DND-41 (cell line): ENCODE measurements at regions not wholly inside any gene's neighbourhood (a gene's known extent, or its start where the extent isn't known, plus 50 kb on each side); places are given as distances from the start of the nearest gene placed in this dataset.
A peak's percentile ranks its signal among the peaks of the same experiment; 100 is the strongest.

Experiments
- ATAC-seq: fragments of 200-7000 bp; cut with Tn5 transposase; 3 replicates; pipeline ENCODE4 v1.9.1; 2021; ENCODE audit warnings: low read depth; ENCODE audit not compliant: insufficient read depth
- DNase-seq: peaks from one replicate; pipeline ENCODE4 v3.0.0-alpha.2; 2020
- H2AFZ ChIP-seq: 2 replicates; pipeline ENCODE4 v1.6.0; 2012; ENCODE audit warnings: low read depth, low read length
- H3K27ac ChIP-seq: 2 replicates; pipeline ENCODE4 v1.5.1; 2012; ENCODE audit warnings: low read length, inconsistent platforms
- H3K27me3 ChIP-seq: fragments of 200-600 bp; sonication (generic); 2 replicates; pipeline ENCODE4 v1.6.0; 2012; ENCODE audit warnings: low read length, mild to moderate bottlenecking, inconsistent platforms; ENCODE audit not compliant: insufficient read depth, poor library complexity
- H3K36me3 ChIP-seq: 2 replicates; pipeline ENCODE4 v1.5.1; 2012; ENCODE audit warnings: low read length, inconsistent platforms; ENCODE audit not compliant: insufficient read depth
- H3K4me1 ChIP-seq: 2 replicates; pipeline ENCODE4 v1.5.1; 2012; ENCODE audit warnings: mild to moderate bottlenecking, low read length; ENCODE audit not compliant: insufficient read depth
- H3K4me2 ChIP-seq: 2 replicates; pipeline ENCODE4 v1.6.0; 2012; ENCODE audit warnings: mild to moderate bottlenecking, moderate library complexity, low read length, inconsistent platforms; ENCODE audit not compliant: insufficient read depth
- H3K4me3 ChIP-seq, 2 experiments: fragments of 200-600 bp in 1 of 2; shearing (Covaris generic) in 1 of 2; 2 replicates each; pipeline ENCODE4 v1.5.1; 2012 to 2016; ENCODE audit warnings: inconsistent platforms in 2 of 2, low read length in 2 of 2, mild to moderate bottlenecking in 2 of 2, low read depth in 1 of 2, moderate library complexity in 1 of 2
- H3K79me2 ChIP-seq: 2 replicates; pipeline ENCODE4 v1.6.0; 2012; ENCODE audit warnings: low read length, inconsistent platforms; ENCODE audit not compliant: insufficient read depth
- H3K9ac ChIP-seq: 2 replicates; pipeline ENCODE4 v1.6.0; 2012; ENCODE audit warnings: low read depth, mild to moderate bottlenecking, inconsistent platforms, low read length, moderate library complexity
- H3K9me3 ChIP-seq: 2 replicates; pipeline ENCODE4 v1.5.1; 2012; ENCODE audit warnings: low read length, moderate library complexity, mild to moderate bottlenecking, inconsistent platforms; ENCODE audit not compliant: insufficient read depth, severe bottlenecking
- H4K20me1 ChIP-seq: 2 replicates; pipeline ENCODE4 v1.6.0; 2012; ENCODE audit warnings: low read length; ENCODE audit not compliant: insufficient read depth
- EZH2 ChIP-seq: IDR thresholded peaks from 3 replicates; pipeline ENCODE4 v1.6.1; 2012; ENCODE audit warnings: borderline replicate concordance, low read depth, mild to moderate bottlenecking, moderate library complexity, low read length, inconsistent platforms; ENCODE audit not compliant: severe bottlenecking
- TF ChIP-seq, protein P1 (sequence below): IDR thresholded peaks from 2 replicates; pipeline ENCODE4 v1.5.1; 2012; ENCODE audit warnings: borderline replicate concordance, low read length, moderate library complexity, mild to moderate bottlenecking; ENCODE audit not compliant: poor library complexity, severe bottlenecking; ENCODE audit errors: extremely low read depth

DNA sequence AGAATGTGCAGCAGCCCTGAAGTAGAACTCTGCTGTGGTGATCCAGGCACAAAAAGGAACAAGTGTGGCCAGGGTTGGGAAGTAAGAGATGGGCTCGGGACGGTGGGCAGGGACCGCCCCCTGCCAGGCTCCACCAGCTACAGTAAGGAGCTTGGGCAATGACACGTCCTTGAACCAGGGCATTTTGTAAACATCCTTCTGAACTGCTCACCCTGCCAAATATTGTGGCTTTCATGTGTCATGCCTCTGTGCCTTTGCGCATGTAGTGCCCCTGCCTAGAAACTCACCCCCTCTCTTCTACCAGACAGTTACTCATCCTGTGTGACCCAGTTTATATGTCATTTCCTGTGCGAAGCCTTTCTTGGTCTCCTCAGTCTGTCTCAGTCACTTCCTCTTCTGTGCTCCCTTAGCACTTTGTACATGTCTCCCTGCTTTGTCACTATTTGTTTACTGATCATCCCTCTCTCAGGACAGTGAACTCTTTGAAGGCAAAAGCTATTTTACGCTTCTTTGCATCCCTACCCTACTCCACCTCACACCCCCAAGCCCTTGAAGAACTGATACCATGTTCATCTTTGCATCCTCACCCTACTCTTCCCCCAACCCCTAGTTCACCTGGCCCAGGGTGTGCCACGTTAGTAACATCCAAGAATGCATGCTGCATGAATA lies 108.9 kb upstream of the PLEKHG7 start:
- DNase-seq = peak; percentile 80

DNA sequence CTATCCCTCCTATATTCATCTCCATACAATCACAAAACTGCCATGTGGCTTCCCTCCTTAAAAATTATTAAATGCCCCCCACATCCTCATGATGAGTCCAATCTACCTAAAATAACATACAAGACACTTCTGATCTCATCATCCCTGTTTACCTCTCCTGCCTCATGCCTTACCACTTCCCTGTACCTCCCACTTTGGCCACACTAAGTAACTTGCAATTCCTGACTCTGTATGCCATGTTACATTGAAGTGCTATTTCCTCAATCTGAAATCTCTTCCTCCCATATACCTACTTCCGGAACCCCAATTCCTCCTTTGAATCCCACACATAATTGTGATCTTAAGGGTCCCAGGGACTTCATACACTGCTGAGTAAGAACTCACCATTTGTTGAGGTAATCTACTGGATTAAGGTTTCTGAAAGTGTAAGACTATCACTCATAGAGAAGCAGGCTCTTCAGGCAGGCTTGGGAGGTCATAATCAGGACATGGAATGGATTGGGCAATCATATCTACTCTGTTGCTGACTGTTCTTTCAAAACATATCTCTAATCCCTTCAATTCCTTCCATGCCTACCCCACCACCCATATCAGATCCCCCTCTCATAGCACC lies 117.6 kb upstream of the PLEKHG7 start:
- H3K36me3 ChIP-seq = no peaks in the 10 kb centered on the region
- no peak overlapping the region for H3K4me2 ChIP-seq
- no peak overlapping the region for H3K27ac ChIP-seq
- no peaks in the 10 kb centered on the region for H3K79me2 ChIP-seq
- H3K9me3 ChIP-seq = no peaks in the 10 kb centered on the region
- DNase-seq = no peak
- no peaks in the 10 kb centered on the region for H4K20me1 ChIP-seq
- no peaks in the 10 kb centered on the region for H3K27me3 ChIP-seq
- no peak overlapping the region for H2AFZ ChIP-seq
- no peak overlapping the region for H3K4me3 ChIP-seq
- H3K9ac ChIP-seq = no peak overlapping the region
- no peaks in the 10 kb centered on the region; the same call in 1 of the 2 replicates for H3K4me1 ChIP-seq
- TF ChIP-seq EZH2 = no peak
- TF ChIP-seq, protein P1, sequence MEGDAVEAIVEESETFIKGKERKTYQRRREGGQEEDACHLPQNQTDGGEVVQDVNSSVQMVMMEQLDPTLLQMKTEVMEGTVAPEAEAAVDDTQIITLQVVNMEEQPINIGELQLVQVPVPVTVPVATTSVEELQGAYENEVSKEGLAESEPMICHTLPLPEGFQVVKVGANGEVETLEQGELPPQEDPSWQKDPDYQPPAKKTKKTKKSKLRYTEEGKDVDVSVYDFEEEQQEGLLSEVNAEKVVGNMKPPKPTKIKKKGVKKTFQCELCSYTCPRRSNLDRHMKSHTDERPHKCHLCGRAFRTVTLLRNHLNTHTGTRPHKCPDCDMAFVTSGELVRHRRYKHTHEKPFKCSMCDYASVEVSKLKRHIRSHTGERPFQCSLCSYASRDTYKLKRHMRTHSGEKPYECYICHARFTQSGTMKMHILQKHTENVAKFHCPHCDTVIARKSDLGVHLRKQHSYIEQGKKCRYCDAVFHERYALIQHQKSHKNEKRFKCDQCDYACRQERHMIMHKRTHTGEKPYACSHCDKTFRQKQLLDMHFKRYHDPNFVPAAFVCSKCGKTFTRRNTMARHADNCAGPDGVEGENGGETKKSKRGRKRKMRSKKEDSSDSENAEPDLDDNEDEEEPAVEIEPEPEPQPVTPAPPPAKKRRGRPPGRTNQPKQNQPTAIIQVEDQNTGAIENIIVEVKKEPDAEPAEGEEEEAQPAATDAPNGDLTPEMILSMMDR = no peak
- no peak for ATAC-seq

More for the DNA sequence above, 108.9 kb upstream of the PLEKHG7 start:
- Histone ChIP-seq H3K4me3 (peak overlapping the region in 1 of 2 experiments; percentile 45; a peak in 2 of 4 replicates), H4K20me1 (no peaks in the 10 kb centered on the region), H3K9me3 (peaks cover 3% of the 10 kb centered on the region), H3K27me3 (no peaks in the 10 kb centered on the region), H3K4me1 (peaks cover 18% of the 10 kb centered on the region), H3K4me2 (peak overlapping the region; percentile 57), H2AFZ (peak overlapping the region; percentile 82), H3K27ac (peak overlapping the region; percentile 87), H3K9ac (peak overlapping the region; percentile 38; the same call in 1 of the 2 replicates), H3K79me2 (no peaks in the 10 kb centered on the region), H3K36me3 (no peaks in the 10 kb centered on the region)
- no peak for TF ChIP-seq EZH2
- TF ChIP-seq, protein P1 = no peak
- peak; percentile 100 for ATAC-seq

DNA sequence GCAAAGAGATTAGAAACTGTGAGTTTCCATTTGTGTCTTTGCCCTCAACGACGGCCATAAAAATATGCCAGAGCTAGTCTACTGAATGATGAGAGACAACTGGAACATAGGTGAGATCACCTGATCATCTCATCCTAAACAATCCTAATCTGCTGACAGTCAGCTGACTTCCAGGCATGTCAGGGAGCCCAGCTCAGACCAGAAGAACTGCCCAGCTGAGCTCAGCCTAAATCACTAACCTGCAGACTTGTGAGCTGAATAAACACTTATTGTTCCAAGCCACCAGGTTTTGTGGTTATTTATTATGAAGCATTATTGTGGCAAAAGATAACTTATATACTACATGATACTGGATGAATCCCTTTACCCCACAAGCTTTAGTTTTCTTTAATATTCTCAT lies 118.9 kb upstream of the PLEKHG7 start:
- H3K36me3 ChIP-seq = no peaks in the 10 kb centered on the region
- H3K4me3 ChIP-seq = no peak overlapping the region
- H3K27me3 ChIP-seq = no peaks in the 10 kb centered on the region
- no peak overlapping the region for H2AFZ ChIP-seq
- no peak for TF ChIP-seq EZH2
- TF ChIP-seq, protein P1 = no peak
- no peaks in the 10 kb centered on the region for H4K20me1 ChIP-seq
- H3K4me1 ChIP-seq = no peaks in the 10 kb centered on the region; the same call in 1 of the 2 replicates
- H3K79me2 ChIP-seq = no peaks in the 10 kb centered on the region
- H3K9me3 ChIP-seq = no peaks in the 10 kb centered on the region
- H3K4me2 ChIP-seq = no peak overlapping the region
- H3K9ac ChIP-seq = no peak overlapping the region
- DNase-seq (no peak), ATAC-seq (no peak)
- H3K27ac ChIP-seq = no peak overlapping the region
